ENCODE measurements at regions not wholly inside any gene's neighbourhood (a gene's known extent, or its start where the extent isn't known, plus 50 kb on each side); places are given as distances from the start of the nearest gene placed in this dataset.
A peak's percentile ranks its signal among the peaks of the same experiment; 100 is the strongest.

- TF ChIP-seq, protein P1, sequence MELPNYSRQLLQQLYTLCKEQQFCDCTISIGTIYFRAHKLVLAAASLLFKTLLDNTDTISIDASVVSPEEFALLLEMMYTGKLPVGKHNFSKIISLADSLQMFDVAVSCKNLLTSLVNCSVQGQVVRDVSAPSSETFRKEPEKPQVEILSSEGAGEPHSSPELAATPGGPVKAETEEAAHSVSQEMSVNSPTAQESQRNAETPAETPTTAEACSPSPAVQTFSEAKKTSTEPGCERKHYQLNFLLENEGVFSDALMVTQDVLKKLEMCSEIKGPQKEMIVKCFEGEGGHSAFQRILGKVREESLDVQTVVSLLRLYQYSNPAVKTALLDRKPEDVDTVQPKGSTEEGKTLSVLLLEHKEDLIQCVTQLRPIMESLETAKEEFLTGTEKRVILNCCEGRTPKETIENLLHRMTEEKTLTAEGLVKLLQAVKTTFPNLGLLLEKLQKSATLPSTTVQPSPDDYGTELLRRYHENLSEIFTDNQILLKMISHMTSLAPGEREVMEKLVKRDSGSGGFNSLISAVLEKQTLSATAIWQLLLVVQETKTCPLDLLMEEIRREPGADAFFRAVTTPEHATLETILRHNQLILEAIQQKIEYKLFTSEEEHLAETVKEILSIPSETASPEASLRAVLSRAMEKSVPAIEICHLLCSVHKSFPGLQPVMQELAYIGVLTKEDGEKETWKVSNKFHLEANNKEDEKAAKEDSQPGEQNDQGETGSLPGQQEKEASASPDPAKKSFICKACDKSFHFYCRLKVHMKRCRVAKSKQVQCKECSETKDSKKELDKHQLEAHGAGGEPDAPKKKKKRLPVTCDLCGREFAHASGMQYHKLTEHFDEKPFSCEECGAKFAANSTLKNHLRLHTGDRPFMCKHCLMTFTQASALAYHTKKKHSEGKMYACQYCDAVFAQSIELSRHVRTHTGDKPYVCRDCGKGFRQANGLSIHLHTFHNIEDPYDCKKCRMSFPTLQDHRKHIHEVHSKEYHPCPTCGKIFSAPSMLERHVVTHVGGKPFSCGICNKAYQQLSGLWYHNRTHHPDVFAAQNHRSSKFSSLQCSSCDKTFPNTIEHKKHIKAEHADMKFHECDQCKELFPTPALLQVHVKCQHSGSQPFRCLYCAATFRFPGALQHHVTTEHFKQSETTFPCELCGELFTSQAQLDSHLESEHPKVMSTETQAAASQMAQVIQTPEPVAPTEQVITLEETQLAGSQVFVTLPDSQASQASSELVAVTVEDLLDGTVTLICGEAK (IDR thresholded peaks at IDR 0.05; ENCODE audit: borderline replicate concordance), result no peak
- TF ChIP-seq STAT1 (conservative IDR thresholded peaks at IDR 0.05), result no peak
- TF ChIP-seq, protein P2, sequence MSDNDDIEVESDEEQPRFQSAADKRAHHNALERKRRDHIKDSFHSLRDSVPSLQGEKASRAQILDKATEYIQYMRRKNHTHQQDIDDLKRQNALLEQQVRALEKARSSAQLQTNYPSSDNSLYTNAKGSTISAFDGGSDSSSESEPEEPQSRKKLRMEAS (IDR thresholded peaks at IDR 0.05; ENCODE audit: low read depth, low read length), result no peak
- no peak for TF ChIP-seq E2F8 (IDR thresholded peaks at IDR 0.05; ENCODE audit: low read depth, partially characterized antibody)
- TF ChIP-seq FOS (IDR thresholded peaks at IDR 0.05; ENCODE audit: borderline replicate concordance, extremely low read depth, insufficient read length), result no peak
- TF ChIP-seq BMI1 (IDR thresholded peaks at IDR 0.05; ENCODE audit: borderline replicate concordance), result no peak
- TF ChIP-seq, protein P3, sequence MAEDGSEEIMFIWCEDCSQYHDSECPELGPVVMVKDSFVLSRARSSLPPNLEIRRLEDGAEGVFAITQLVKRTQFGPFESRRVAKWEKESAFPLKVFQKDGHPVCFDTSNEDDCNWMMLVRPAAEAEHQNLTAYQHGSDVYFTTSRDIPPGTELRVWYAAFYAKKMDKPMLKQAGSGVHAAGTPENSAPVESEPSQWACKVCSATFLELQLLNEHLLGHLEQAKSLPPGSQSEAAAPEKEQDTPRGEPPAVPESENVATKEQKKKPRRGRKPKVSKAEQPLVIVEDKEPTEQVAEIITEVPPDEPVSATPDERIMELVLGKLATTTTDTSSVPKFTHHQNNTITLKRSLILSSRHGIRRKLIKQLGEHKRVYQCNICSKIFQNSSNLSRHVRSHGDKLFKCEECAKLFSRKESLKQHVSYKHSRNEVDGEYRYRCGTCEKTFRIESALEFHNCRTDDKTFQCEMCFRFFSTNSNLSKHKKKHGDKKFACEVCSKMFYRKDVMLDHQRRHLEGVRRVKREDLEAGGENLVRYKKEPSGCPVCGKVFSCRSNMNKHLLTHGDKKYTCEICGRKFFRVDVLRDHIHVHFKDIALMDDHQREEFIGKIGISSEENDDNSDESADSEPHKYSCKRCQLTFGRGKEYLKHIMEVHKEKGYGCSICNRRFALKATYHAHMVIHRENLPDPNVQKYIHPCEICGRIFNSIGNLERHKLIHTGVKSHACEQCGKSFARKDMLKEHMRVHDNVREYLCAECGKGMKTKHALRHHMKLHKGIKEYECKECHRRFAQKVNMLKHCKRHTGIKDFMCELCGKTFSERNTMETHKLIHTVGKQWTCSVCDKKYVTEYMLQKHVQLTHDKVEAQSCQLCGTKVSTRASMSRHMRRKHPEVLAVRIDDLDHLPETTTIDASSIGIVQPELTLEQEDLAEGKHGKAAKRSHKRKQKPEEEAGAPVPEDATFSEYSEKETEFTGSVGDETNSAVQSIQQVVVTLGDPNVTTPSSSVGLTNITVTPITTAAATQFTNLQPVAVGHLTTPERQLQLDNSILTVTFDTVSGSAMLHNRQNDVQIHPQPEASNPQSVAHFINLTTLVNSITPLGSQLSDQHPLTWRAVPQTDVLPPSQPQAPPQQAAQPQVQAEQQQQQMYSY (CRISPR knock-in tag; IDR thresholded peaks at IDR 0.05), result no peak
- TF ChIP-seq IKZF2 (IDR thresholded peaks at IDR 0.05), result no peak; a peak in 1 of 4 replicates
- no peak for TF ChIP-seq ZNF217 (IDR thresholded peaks at IDR 0.05)
- TF ChIP-seq RCOR1 (conservative IDR thresholded peaks at IDR 0.05; ENCODE audit: low read depth, low read length), result no peak
- no peak for TF ChIP-seq ZNF24 (IDR thresholded peaks at IDR 0.05)
- TF ChIP-seq, protein P4, sequence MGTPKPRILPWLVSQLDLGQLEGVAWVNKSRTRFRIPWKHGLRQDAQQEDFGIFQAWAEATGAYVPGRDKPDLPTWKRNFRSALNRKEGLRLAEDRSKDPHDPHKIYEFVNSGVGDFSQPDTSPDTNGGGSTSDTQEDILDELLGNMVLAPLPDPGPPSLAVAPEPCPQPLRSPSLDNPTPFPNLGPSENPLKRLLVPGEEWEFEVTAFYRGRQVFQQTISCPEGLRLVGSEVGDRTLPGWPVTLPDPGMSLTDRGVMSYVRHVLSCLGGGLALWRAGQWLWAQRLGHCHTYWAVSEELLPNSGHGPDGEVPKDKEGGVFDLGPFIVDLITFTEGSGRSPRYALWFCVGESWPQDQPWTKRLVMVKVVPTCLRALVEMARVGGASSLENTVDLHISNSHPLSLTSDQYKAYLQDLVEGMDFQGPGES (IDR thresholded peaks at IDR 0.05), result no peak
- peak; percentile 90 for TF ChIP-seq MEF2A (IDR thresholded peaks at IDR 0.05; ENCODE audit: insufficient read depth, low read depth, low read length)
- no peak for TF ChIP-seq PML (IDR thresholded peaks at IDR 0.05; ENCODE audit: low read length)
- TF ChIP-seq GATAD2B (conservative IDR thresholded peaks at IDR 0.05; ENCODE audit: low read depth), result no peak
Measured at GRCh38 chr14:22489957-22490950, 98.8 kb downstream of the DAD1 start (continued).
